Lower leg skin (tissue), 3 donors: ENCODE measurements at regions not wholly inside any gene's neighbourhood (a gene's known extent, or its start where the extent isn't known, plus 50 kb on each side); places are given as distances from the start of the nearest gene placed in this dataset.

Experiments
- CTCF ChIP-seq, 3 donors: fragments of 450-650 bp; IDR thresholded peaks; one replicate each; pipeline ENCODE4 v1.5.1; 2016; ENCODE audit warnings: antibody characterized with exemption in 3 of 3, mild to moderate bottlenecking in 3 of 3, moderate library complexity in 2 of 3
- POLR2A ChIP-seq, 2 donors: fragments of 450-650 bp; IDR thresholded peaks; one replicate each; pipeline ENCODE4 v1.6.1; 2016 to 2017; ENCODE audit warnings: antibody characterized with exemption in 2 of 2, mild to moderate bottlenecking in 1 of 2, moderate library complexity in 1 of 2

GRCh38 chr6:111985202-111985731 lies 68.6 kb upstream of the CCN6 start:
- TF ChIP-seq POLR2A (IDR thresholded peaks at IDR 0.05) = no peak
- TF ChIP-seq CTCF (IDR thresholded peaks at IDR 0.05) = no peak
